Fibroblast of lung (primary cell): ENCODE measurements at regions not wholly inside any gene's neighbourhood (a gene's known extent, or its start where the extent isn't known, plus 50 kb on each side); places are given as distances from the start of the nearest gene placed in this dataset.

ENCODE experiments used
- DNase-seq, 2 donors: peaks; one replicate each; pipeline versions ENCODE4 v3.0.0 to v3.0.0-alpha.2; 2010; ENCODE audit warnings: low read depth in 2 of 2
- H2AFZ ChIP-seq: 2 replicates; pipeline ENCODE4 v1.5.1; 2012; ENCODE audit warnings: low read length, control low read depth, inconsistent platforms
- H3K27ac ChIP-seq: 2 replicates; pipeline ENCODE4 v1.5.1; 2011; ENCODE audit warnings: low read length, control low read depth; ENCODE audit not compliant: insufficient read depth
- H3K27me3 ChIP-seq: 2 replicates; pipeline ENCODE4 v1.5.1; 2011; ENCODE audit warnings: mild to moderate bottlenecking, low read length; ENCODE audit not compliant: control insufficient read depth, insufficient read depth
- H3K36me3 ChIP-seq: 2 replicates; pipeline ENCODE4 v1.5.1; 2011; ENCODE audit warnings: low read length; ENCODE audit not compliant: control insufficient read depth, insufficient read depth
- H3K4me1 ChIP-seq: 2 replicates; pipeline ENCODE4 v1.5.1; 2011; ENCODE audit warnings: low read length; ENCODE audit not compliant: control insufficient read depth, insufficient read depth; ENCODE audit errors: extremely low read depth
- H3K4me2 ChIP-seq: 2 replicates; pipeline ENCODE4 v1.5.1; 2011; ENCODE audit warnings: low read length, control low read depth; ENCODE audit not compliant: insufficient read depth; ENCODE audit errors: extremely low read depth
- H3K4me3 ChIP-seq, 4 experiments: fragments of 200-600 bp in 1 of 4; sonication (generic) in 1 of 4; replicated peaks in 1 of 4; 2 replicates each; pipeline ENCODE4 v1.5.1; 2011 to 2016; ENCODE audit warnings: low read length in 4 of 4, low read depth in 3 of 4, mild to moderate bottlenecking in 3 of 4, control low read depth in 2 of 4, inconsistent platforms in 1 of 4, mixed read lengths in 1 of 4; ENCODE audit not compliant: insufficient read depth in 1 of 4; ENCODE audit errors: control extremely low read depth in 1 of 4
- H3K79me2 ChIP-seq: 2 replicates; pipeline ENCODE4 v1.5.1; 2012; ENCODE audit warnings: mild to moderate bottlenecking, low read length, inconsistent platforms; ENCODE audit not compliant: control insufficient read depth, insufficient read depth
- H3K9ac ChIP-seq: 2 replicates; pipeline ENCODE4 v1.5.1; 2011; ENCODE audit warnings: mild to moderate bottlenecking, low read length, control low read depth; ENCODE audit not compliant: insufficient read depth
- H3K9me3 ChIP-seq: 2 replicates; pipeline ENCODE4 v1.5.1; 2012; ENCODE audit warnings: low read depth, low read length; ENCODE audit not compliant: control insufficient read depth, insufficient read depth
- H4K20me1 ChIP-seq: 2 replicates; pipeline ENCODE4 v1.5.1; 2011; ENCODE audit warnings: low read length; ENCODE audit not compliant: control insufficient read depth, insufficient read depth; ENCODE audit errors: extremely low read depth
- EZH2 ChIP-seq: IDR thresholded peaks from 2 replicates; pipeline ENCODE4 v1.5.1; 2012; ENCODE audit warnings: low read length, control low read depth, mild to moderate bottlenecking; ENCODE audit errors: missing control alignments
- TF ChIP-seq, protein P1 (sequence below), 2 donors: IDR thresholded peaks in 1 of 2; conservative IDR thresholded peaks in 1 of 2; 1 replicate in 1 of 2; 2 replicates in 1 of 2; pipeline ENCODE4 v1.5.1; 2011 to 2012; ENCODE audit warnings: low read length in 2 of 2, control low read depth in 1 of 2, inconsistent platforms in 1 of 2, low read depth in 1 of 2, mild to moderate bottlenecking in 1 of 2

DNA sequence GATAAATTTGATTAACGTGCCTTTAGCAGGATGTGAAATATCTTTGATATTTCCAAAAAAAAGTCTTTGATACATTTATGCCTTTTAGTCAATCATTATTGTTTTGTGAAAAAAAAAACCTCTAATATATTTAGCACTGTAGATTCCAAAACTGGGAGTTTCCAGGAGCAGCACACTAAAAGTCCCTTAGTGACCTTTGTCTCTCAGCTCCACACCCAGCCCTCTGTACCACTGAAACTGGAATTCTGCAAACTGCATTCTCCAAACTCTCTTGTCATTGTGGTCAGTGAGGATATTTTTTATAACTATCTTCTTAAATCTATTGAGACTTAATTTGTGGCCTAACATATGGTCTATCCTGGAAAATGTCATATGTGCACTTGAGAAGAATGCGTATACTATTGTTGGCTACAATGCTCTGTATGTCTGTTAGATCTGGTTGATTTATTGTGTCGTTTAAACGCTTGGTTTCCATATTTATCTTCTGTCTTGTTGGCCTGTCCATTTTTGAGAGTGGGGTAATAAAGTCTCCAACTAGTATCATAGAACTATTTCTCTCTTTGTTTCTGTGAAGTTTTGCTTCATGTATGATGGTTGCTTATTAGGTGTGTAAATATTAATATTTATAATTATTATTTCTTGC lies 73.2 kb upstream of the CNKSR3 start:
- Histone ChIP-seq H4K20me1 (no peaks in the 10 kb centered on the region), H3K4me1 (no peaks in the 10 kb centered on the region), H3K4me3 (no peak overlapping the region), H3K4me2 (no peak overlapping the region), H2AFZ (no peak overlapping the region), H3K27ac (no peak overlapping the region), H3K27me3 (no peaks in the 10 kb centered on the region), H3K79me2 (no peaks in the 10 kb centered on the region), H3K9me3 (no peaks in the 10 kb centered on the region), H3K36me3 (no peaks in the 10 kb centered on the region), H3K9ac (no peak overlapping the region)
- DNase-seq = no peak
- TF ChIP-seq, protein P1, sequence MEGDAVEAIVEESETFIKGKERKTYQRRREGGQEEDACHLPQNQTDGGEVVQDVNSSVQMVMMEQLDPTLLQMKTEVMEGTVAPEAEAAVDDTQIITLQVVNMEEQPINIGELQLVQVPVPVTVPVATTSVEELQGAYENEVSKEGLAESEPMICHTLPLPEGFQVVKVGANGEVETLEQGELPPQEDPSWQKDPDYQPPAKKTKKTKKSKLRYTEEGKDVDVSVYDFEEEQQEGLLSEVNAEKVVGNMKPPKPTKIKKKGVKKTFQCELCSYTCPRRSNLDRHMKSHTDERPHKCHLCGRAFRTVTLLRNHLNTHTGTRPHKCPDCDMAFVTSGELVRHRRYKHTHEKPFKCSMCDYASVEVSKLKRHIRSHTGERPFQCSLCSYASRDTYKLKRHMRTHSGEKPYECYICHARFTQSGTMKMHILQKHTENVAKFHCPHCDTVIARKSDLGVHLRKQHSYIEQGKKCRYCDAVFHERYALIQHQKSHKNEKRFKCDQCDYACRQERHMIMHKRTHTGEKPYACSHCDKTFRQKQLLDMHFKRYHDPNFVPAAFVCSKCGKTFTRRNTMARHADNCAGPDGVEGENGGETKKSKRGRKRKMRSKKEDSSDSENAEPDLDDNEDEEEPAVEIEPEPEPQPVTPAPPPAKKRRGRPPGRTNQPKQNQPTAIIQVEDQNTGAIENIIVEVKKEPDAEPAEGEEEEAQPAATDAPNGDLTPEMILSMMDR (conservative IDR thresholded peaks at IDR 0.05 in 1 of 2, IDR thresholded peaks at IDR 0.05 in 1 of 2; ENCODE audit: low read depth in 1 of 2, low read length in 2 of 2) = no peak
- TF ChIP-seq EZH2 = no peak

DNA sequence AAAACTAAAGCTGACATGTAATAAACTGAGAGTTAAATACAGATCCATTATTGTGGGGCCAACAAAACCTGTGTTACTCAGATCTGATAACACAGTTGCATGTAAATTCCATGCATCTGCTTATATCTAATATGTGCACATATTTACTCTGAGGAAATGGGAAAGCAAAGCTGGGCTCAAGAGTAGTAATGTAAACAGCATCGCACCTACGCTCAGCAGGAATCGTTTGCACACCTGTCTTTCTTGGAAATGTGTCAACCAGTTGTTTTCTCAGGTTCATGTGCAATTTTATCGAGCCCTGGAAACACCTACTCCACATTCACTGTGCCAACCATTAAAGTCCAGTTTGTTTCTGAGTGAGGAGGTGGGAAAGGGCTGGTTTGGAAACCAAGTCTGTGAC lies 80.3 kb upstream of the CNKSR3 start:
- no peak overlapping the region for H3K27ac ChIP-seq
- no peaks in the 10 kb centered on the region for H3K9me3 ChIP-seq
- H3K9ac ChIP-seq = no peak overlapping the region
- TF ChIP-seq, protein P1 (conservative IDR thresholded peaks at IDR 0.05 in 1 of 2, IDR thresholded peaks at IDR 0.05 in 1 of 2; ENCODE audit: low read depth in 1 of 2, low read length in 2 of 2) = no peak
- TF ChIP-seq EZH2 = no peak
- H3K4me2 ChIP-seq = no peak overlapping the region
- H3K4me1 ChIP-seq = no peaks in the 10 kb centered on the region
- H3K27me3 ChIP-seq = no peaks in the 10 kb centered on the region
- DNase-seq = no peak
- no peak overlapping the region for H3K4me3 ChIP-seq
- no peaks in the 10 kb centered on the region for H4K20me1 ChIP-seq
- no peak overlapping the region for H2AFZ ChIP-seq
- no peaks in the 10 kb centered on the region for H3K36me3 ChIP-seq
- no peaks in the 10 kb centered on the region for H3K79me2 ChIP-seq

DNA sequence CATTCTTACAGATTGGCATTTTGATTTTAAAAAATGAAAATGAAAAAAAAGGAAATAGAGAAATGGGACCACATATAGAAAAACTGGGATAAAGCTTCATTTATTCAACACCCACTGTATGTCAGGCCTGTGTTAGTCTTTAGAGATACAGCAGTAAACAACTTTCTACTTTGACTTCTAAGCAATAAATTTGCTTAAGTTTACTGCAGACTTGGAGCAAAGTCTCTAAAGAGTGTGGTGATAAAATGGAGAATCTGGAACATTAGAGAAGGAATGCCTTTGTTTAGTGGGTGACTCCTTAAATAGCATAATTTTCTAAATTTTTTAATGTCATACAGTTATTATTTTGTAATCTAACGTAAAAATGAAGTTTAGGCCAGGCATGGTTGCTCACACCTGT lies 80.7 kb upstream of the CNKSR3 start:
- Histone ChIP-seq H3K9me3 (no peaks in the 10 kb centered on the region), H3K79me2 (no peaks in the 10 kb centered on the region), H3K36me3 (no peaks in the 10 kb centered on the region), H3K4me1 (no peaks in the 10 kb centered on the region), H2AFZ (no peak overlapping the region), H3K27me3 (no peaks in the 10 kb centered on the region), H4K20me1 (no peaks in the 10 kb centered on the region), H3K4me3 (no peak overlapping the region), H3K4me2 (no peak overlapping the region), H3K27ac (no peak overlapping the region), H3K9ac (no peak overlapping the region)
- no peak for TF ChIP-seq EZH2
- TF ChIP-seq, protein P1 (conservative IDR thresholded peaks at IDR 0.05 in 1 of 2, IDR thresholded peaks at IDR 0.05 in 1 of 2; ENCODE audit: low read depth in 1 of 2, low read length in 2 of 2) = no peak
- DNase-seq = no peak
